PC-3 (cell line): ENCODE measurements at regions not wholly inside any gene's neighbourhood (a gene's known extent, or its start where the extent isn't known, plus 50 kb on each side); places are given as distances from the start of the nearest gene placed in this dataset.

ENCODE experiments used
- EZH2 ChIP-seq: fragments of 300-600 bp; sonication (generic); IDR thresholded peaks from one replicate; pipeline ENCODE4 v1.6.1; 2017; ENCODE audit warnings: antibody characterized with exemption, mild to moderate bottlenecking, low read length; ENCODE audit not compliant: unreplicated experiment
- EZH2phosphoT487 ChIP-seq: fragments of 300-600 bp; sonication (generic); IDR thresholded peaks from 2 replicates; pipeline ENCODE4 v1.6.1; 2018; ENCODE audit warnings: mild to moderate bottlenecking, antibody characterized with exemption, low read length, borderline replicate concordance
- TF ChIP-seq, protein P1 (sequence below): fragments of 300-600 bp; sonication (generic); conservative IDR thresholded peaks from 2 replicates; pipeline ENCODE4 v1.5.1; 2017; ENCODE audit warnings: antibody characterized with exemption, low read depth, mild to moderate bottlenecking, low read length

DNA sequence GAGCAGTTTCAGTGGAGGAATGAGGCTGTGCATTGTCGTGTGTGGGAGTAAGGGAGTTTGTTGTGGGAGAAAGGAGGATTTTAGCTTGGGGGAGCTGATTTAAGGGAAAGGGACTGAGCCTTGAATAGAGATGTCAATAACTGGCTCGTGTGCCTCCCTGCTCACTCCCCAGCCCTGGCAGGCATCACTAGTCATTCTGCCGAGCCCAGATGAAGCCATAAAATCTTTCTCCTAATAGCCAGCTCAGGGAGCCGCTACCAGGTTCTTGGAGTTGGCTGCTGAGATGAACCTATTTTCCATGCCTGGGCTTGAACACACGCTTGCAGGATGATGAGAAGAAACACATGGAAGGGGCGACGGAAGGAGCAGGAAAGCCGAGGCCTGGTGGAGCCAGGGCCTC lies 65.0 kb upstream of the POU3F1 start:
- TF ChIP-seq, protein P1, sequence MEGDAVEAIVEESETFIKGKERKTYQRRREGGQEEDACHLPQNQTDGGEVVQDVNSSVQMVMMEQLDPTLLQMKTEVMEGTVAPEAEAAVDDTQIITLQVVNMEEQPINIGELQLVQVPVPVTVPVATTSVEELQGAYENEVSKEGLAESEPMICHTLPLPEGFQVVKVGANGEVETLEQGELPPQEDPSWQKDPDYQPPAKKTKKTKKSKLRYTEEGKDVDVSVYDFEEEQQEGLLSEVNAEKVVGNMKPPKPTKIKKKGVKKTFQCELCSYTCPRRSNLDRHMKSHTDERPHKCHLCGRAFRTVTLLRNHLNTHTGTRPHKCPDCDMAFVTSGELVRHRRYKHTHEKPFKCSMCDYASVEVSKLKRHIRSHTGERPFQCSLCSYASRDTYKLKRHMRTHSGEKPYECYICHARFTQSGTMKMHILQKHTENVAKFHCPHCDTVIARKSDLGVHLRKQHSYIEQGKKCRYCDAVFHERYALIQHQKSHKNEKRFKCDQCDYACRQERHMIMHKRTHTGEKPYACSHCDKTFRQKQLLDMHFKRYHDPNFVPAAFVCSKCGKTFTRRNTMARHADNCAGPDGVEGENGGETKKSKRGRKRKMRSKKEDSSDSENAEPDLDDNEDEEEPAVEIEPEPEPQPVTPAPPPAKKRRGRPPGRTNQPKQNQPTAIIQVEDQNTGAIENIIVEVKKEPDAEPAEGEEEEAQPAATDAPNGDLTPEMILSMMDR: no peak
- TF ChIP-seq EZH2 (no peak), EZH2phosphoT487 (no peak)
